Mesothelial cell of epicardium (in vitro differentiated cells): ENCODE measurements at regions not wholly inside any gene's neighbourhood (a gene's known extent, or its start where the extent isn't known, plus 50 kb on each side); places are given as distances from the start of the nearest gene placed in this dataset.

Experiments
- DNase-seq, 2 experiments: peaks; one replicate each; pipeline ENCODE4 v3.0.0; 2021; ENCODE audit warnings: low spot score in 2 of 2; ENCODE audit not compliant: unreplicated experiment in 2 of 2
- H3K27ac Mint-ChIP-seq: 2 replicates; pipeline ENCODE4 v1.8.0; 2021; ENCODE audit warnings: mixed read lengths
- H3K27me3 Mint-ChIP-seq: 2 replicates; pipeline ENCODE4 v1.8.0; 2021; ENCODE audit warnings: low read depth, mixed read lengths
- H3K36me3 Mint-ChIP-seq: 2 replicates; pipeline ENCODE4 v1.8.0; 2021; ENCODE audit warnings: mixed read lengths
- H3K4me1 Mint-ChIP-seq: 2 replicates; pipeline ENCODE4 v1.8.0; 2021; ENCODE audit warnings: mixed read lengths
- H3K4me3 Mint-ChIP-seq: 2 replicates; pipeline ENCODE4 v1.8.0; 2021; ENCODE audit warnings: mild to moderate bottlenecking, moderate library complexity, mixed read lengths
- H3K9me3 Mint-ChIP-seq: 2 replicates; pipeline ENCODE4 v1.8.0; 2021; ENCODE audit warnings: mixed read lengths
- TF ChIP-seq, protein P1 (sequence below): fragments of 200-600 bp; sonication (generic); IDR thresholded peaks from one replicate; pipeline ENCODE4 v1.5.0; 2021; ENCODE audit warnings: antibody characterized with exemption; ENCODE audit not compliant: unreplicated experiment

DNA sequence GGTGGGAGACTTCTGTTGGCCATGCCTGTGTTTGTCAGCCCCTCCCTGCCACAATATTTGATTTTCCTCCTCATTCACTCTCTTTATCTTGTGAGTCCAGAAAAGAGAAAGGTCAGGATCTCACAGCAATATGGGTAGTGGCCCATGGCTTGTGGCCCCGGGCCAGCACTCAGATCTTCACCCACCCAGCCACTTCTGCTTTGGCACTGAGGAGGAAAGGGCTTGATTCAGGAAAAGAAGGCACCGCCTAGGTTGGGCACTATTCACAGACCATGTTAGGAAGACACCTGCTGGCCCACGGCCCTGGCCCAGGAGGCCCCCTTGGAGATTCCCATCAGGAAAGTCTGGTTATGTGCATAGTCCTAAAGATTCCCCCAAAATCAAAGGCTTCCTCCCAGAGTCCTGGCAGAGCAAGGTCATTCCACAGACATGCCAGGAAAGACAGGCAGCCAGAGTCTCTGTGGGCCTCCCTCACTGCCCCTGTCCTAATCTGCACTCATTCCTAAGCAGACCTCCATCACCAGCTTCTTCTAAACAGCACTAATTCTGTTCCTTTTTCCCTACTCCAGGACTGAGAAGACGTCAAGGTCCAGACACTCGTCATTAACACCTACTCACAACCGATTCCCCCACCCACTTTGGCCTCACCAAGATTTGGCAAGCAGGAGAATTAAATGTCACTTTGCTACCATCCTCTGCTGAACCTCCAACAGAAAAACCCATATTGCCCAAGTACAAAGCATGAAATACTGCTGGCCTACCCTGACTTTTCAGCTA, 179.3 kb downstream of the DEPDC1B start:
- peaks cover 1% of the 10 kb centered on the region for H3K36me3 Mint-ChIP-seq
- no peak overlapping the region for H3K27ac Mint-ChIP-seq
- no peak for DNase-seq

DNA sequence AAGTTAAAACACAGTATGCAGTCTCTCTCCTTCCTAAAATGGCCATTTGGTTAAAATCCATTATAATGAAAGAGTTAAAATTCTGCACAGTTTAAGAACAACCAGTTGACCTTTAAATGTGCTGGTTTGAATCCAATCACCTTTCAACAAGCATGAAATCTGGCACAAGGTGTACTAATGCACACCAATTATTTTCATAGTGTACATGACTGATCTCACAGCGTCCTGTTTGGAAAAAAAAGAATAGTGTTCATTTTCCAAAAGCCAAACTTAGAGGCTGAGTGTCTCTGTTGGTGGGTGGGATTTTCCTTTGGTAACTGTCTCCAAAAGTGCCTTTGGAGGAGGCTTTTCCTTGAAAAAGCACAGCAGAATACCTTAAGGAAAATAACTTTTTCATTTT, 180.6 kb downstream of the DEPDC1B start:
- Mint-ChIP-seq H3K27me3 (no peaks in the 10 kb centered on the region), H3K36me3 (peaks cover 1% of the 10 kb centered on the region), H3K4me1 (peaks cover 2% of the 10 kb centered on the region), H3K4me3 (no peak overlapping the region), H3K27ac (no peak overlapping the region), H3K9me3 (no peaks in the 10 kb centered on the region)
- DNase-seq, result no peak
- TF ChIP-seq, protein P1, sequence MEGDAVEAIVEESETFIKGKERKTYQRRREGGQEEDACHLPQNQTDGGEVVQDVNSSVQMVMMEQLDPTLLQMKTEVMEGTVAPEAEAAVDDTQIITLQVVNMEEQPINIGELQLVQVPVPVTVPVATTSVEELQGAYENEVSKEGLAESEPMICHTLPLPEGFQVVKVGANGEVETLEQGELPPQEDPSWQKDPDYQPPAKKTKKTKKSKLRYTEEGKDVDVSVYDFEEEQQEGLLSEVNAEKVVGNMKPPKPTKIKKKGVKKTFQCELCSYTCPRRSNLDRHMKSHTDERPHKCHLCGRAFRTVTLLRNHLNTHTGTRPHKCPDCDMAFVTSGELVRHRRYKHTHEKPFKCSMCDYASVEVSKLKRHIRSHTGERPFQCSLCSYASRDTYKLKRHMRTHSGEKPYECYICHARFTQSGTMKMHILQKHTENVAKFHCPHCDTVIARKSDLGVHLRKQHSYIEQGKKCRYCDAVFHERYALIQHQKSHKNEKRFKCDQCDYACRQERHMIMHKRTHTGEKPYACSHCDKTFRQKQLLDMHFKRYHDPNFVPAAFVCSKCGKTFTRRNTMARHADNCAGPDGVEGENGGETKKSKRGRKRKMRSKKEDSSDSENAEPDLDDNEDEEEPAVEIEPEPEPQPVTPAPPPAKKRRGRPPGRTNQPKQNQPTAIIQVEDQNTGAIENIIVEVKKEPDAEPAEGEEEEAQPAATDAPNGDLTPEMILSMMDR, result no peak

More for the DNA sequence above, 179.3 kb downstream of the DEPDC1B start:
- Mint-ChIP-seq H3K4me3 (no peak overlapping the region), H3K4me1 (peaks cover 2% of the 10 kb centered on the region), H3K27me3 (no peaks in the 10 kb centered on the region), H3K9me3 (no peaks in the 10 kb centered on the region)
- TF ChIP-seq, protein P1, result no peak

DNA sequence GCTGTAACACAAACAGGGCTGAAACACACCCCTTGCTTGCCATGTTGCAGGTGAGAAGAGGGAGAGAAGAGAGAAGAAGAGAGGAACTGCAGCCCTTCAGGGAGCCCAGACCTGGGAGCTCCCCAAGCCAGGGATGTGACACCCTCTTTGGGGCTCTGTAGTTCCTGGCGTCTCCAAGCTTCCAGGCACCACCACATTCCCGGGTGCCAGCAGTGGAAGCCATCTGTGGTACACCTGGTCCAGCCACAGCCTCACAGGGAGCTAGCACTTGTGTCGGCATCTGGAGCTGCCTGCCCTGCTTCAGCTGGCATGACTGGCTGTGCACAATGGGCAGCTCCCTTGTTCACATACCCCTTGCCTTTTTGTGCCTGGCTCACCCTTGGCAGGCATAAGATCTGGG, 182.1 kb downstream of the DEPDC1B start:
- Mint-ChIP-seq H3K36me3 (peaks cover 1% of the 10 kb centered on the region), H3K4me3 (no peak overlapping the region), H3K27ac (no peak overlapping the region), H3K4me1 (peaks cover 2% of the 10 kb centered on the region), H3K27me3 (no peaks in the 10 kb centered on the region), H3K9me3 (no peaks in the 10 kb centered on the region)
- no peak for DNase-seq
- TF ChIP-seq, protein P1, result no peak

DNA sequence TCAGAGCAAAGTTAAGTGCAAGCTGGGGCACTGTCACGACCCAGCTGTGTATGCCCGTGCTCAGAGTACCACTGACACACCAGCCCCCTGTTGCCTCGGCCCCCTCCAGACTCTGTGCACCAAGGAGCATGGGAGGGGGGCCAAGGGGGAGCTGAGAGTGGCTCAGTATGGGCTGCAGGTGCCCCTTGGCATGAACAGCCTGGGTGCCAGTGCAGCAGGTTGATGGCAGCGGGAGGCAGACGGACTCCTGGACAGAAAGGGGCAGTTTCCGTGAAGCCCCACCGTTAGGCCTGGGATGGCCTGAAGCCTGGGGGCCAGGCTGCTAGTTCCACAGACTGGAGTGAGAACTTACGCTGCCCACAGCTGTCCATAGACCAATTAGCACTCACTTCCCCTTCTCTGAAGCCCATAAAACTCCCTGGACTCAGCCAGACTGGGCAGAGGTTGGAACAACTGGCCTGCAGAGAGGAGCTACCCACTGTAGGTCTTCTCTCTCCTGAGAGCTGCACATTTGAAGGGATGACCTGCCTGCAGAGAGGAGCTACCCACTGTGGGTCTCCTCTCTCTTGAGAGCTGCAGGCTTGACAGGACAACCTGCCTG, 182.8 kb downstream of the DEPDC1B start:
- H3K9me3 Mint-ChIP-seq, result no peaks in the 10 kb centered on the region
- H3K4me3 Mint-ChIP-seq, result no peak overlapping the region
- DNase-seq, result no peak
- H3K36me3 Mint-ChIP-seq, result peaks cover 1% of the 10 kb centered on the region
- no peaks in the 10 kb centered on the region for H3K27me3 Mint-ChIP-seq
- no peak overlapping the region for H3K27ac Mint-ChIP-seq
- TF ChIP-seq, protein P1, result no peak
- H3K4me1 Mint-ChIP-seq, result peaks cover 2% of the 10 kb centered on the region

DNA sequence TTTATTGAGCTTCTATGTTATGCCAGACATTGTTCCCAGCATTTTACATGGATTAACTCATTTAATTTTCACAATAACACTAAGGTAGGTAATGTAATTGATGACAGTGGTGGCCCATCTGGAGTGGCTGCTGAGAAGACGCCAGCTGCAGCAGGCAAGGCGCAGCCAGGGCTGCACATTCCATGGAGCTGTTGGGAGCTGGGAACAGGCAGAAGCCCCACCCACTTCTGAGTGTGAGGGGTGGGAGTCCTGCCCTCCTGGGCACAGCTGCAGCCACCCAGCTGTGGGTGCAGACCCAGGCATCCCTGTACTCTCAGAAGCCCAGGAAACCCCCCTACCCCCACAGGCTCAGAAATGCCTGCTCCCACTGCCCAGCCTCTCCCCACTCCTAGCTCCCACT, 183.3 kb downstream of the DEPDC1B start:
- DNase-seq, result no peak
- Mint-ChIP-seq H3K27me3 (no peaks in the 10 kb centered on the region), H3K36me3 (peaks cover 1% of the 10 kb centered on the region), H3K4me1 (peaks cover 2% of the 10 kb centered on the region), H3K9me3 (no peaks in the 10 kb centered on the region), H3K4me3 (no peak overlapping the region), H3K27ac (no peak overlapping the region)
- TF ChIP-seq, protein P1, result no peak
